M059J (cell line): ENCODE measurements at regions not wholly inside any gene's neighbourhood (a gene's known extent, or its start where the extent isn't known, plus 50 kb on each side); places are given as distances from the start of the nearest gene placed in this dataset.

ENCODE experiments used
- DNase-seq: peaks from one replicate; pipeline ENCODE4 v3.0.0-alpha.2; 2012; ENCODE audit warnings: low read depth

GRCh38 chr12:74468401-74468800 lies 69.2 kb upstream of the ATXN7L3B start:
- DNase-seq = no peak

- DNase-seq = no peak
Observed at GRCh38 chr12:74476234-74476633, 61.4 kb upstream of the ATXN7L3B start.

GRCh38 chr12:74481078-74481477 lies 56.6 kb upstream of the ATXN7L3B start:
- no peak for DNase-seq

- DNase-seq = no peak
Observed at GRCh38 chr12:74482115-74482514, 55.5 kb upstream of the ATXN7L3B start.

GRCh38 chr12:74483057-74483456 lies 54.6 kb upstream of the ATXN7L3B start:
- no peak for DNase-seq
